ENCODE measurements at regions not wholly inside any gene's neighbourhood (a gene's known extent, or its start where the extent isn't known, plus 50 kb on each side); places are given as distances from the start of the nearest gene placed in this dataset.

- H3K27me3 ChIP-seq: no peaks in the 10 kb centered on the region
- no peak overlapping the region for H3K9ac ChIP-seq (ENCODE audit: low read depth in 2 of 2, low read length in 2 of 2)
- intact Hi-C loops (cut with DNase I): no loop called here
- DNase-seq: no peak
- H3K36me3 ChIP-seq: no peaks in the 10 kb centered on the region
- no peaks in the 10 kb centered on the region for H3K4me1 ChIP-seq
- TF ChIP-seq, protein P1, sequence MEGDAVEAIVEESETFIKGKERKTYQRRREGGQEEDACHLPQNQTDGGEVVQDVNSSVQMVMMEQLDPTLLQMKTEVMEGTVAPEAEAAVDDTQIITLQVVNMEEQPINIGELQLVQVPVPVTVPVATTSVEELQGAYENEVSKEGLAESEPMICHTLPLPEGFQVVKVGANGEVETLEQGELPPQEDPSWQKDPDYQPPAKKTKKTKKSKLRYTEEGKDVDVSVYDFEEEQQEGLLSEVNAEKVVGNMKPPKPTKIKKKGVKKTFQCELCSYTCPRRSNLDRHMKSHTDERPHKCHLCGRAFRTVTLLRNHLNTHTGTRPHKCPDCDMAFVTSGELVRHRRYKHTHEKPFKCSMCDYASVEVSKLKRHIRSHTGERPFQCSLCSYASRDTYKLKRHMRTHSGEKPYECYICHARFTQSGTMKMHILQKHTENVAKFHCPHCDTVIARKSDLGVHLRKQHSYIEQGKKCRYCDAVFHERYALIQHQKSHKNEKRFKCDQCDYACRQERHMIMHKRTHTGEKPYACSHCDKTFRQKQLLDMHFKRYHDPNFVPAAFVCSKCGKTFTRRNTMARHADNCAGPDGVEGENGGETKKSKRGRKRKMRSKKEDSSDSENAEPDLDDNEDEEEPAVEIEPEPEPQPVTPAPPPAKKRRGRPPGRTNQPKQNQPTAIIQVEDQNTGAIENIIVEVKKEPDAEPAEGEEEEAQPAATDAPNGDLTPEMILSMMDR (IDR thresholded peaks at IDR 0.05): no peak
- no peaks in the 10 kb centered on the region for H3K9me3 ChIP-seq
- H3K27ac ChIP-seq: no peak overlapping the region
- no peak overlapping the region for H3K4me3 ChIP-seq
Observed at GRCh38 chr1:216851073-216851472, 127.8 kb upstream of the ESRRG start.

- H3K9ac ChIP-seq (ENCODE audit: low read depth in 2 of 2, low read length in 2 of 2): no peak overlapping the region
- DNase-seq: no peak
- H3K4me1 ChIP-seq: no peaks in the 10 kb centered on the region
- no peaks in the 10 kb centered on the region for H3K36me3 ChIP-seq
- no peak overlapping the region for H3K4me3 ChIP-seq
- intact Hi-C loops (cut with DNase I): no loop called here
- no peaks in the 10 kb centered on the region for H3K27me3 ChIP-seq
- H3K9me3 ChIP-seq: no peaks in the 10 kb centered on the region
- H3K27ac ChIP-seq: no peak overlapping the region
- TF ChIP-seq, protein P1 (IDR thresholded peaks at IDR 0.05): no peak
Observed at GRCh38 chr1:216849146-216849545, 125.9 kb upstream of the ESRRG start.

- DNase-seq: no peak
- Histone ChIP-seq H3K9ac (ENCODE audit: low read depth in 2 of 2, low read length in 2 of 2) (no peak overlapping the region), H3K36me3 (no peaks in the 10 kb centered on the region), H3K4me3 (no peak overlapping the region), H3K4me1 (no peaks in the 10 kb centered on the region), H3K9me3 (no peaks in the 10 kb centered on the region), H3K27ac (no peak overlapping the region), H3K27me3 (no peaks in the 10 kb centered on the region)
- intact Hi-C loops (cut with DNase I): no loop called here
- TF ChIP-seq, protein P1 (IDR thresholded peaks at IDR 0.05): no peak
Observed at GRCh38 chr1:216847397-216848036, 124.3 kb upstream of the ESRRG start.

- no peaks in the 10 kb centered on the region for H3K36me3 ChIP-seq
Observed at GRCh38 chr1:216846339-216846738, 123.1 kb upstream of the ESRRG start.

DNA sequence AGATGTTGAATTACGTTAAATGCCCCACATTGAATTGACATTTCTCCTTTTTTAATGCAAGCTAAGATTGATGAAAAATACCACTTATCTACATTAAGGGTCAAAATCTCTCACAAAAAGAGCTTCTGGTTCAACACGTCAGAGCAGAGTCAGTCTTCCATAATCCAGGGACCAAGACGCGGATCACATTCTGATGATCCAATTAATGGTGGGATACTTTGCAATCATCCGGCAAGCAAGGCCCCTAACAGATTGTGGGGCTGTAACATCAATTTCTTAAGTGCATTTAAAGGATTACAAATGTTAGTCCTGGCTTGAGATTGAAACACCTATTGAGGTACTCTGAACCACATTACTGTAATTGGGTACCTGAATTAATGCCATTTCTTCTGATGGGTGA is 120.2 kb upstream of the ESRRG start:
- intact Hi-C loops (cut with DNase I): no loop called here
- TF ChIP-seq, protein P1 (IDR thresholded peaks at IDR 0.05): no peak

More at GRCh38 chr1:216846339-216846738, 123.1 kb upstream of the ESRRG start:
- TF ChIP-seq, protein P1 (IDR thresholded peaks at IDR 0.05): no peak
- H3K9ac ChIP-seq (ENCODE audit: low read depth in 2 of 2, low read length in 2 of 2): no peak overlapping the region
- DNase-seq: no peak
- H3K4me3 ChIP-seq: no peak overlapping the region
- H3K9me3 ChIP-seq: no peaks in the 10 kb centered on the region
- intact Hi-C loops (cut with DNase I): no loop called here
- H3K4me1 ChIP-seq: no peaks in the 10 kb centered on the region
- no peak overlapping the region for H3K27ac ChIP-seq
- H3K27me3 ChIP-seq: no peaks in the 10 kb centered on the region

More for the DNA sequence above, 120.2 kb upstream of the ESRRG start:
- H3K4me3 ChIP-seq: no peak overlapping the region
- no peak overlapping the region for H3K27ac ChIP-seq
- no peaks in the 10 kb centered on the region for H3K27me3 ChIP-seq
- no peaks in the 10 kb centered on the region for H3K4me1 ChIP-seq
- H3K9me3 ChIP-seq: no peaks in the 10 kb centered on the region
- no peak overlapping the region for H3K9ac ChIP-seq (ENCODE audit: low read depth in 2 of 2, low read length in 2 of 2)
- DNase-seq: no peak
- no peaks in the 10 kb centered on the region for H3K36me3 ChIP-seq
